Large intestine (tissue), 3 donors: ENCODE measurements at regions not wholly inside any gene's neighbourhood (a gene's known extent, or its start where the extent isn't known, plus 50 kb on each side); places are given as distances from the start of the nearest gene placed in this dataset.

Experiments used
- DNase-seq, 2 donors: peaks; one replicate each; pipeline versions ENCODE4 v3.0.0 to v3.0.0-alpha.2; 2013
- H3K27ac ChIP-seq: one replicate; pipeline ENCODE4 v1.5.1; 2013; ENCODE audit warnings: low read length
- H3K27me3 ChIP-seq: 2 replicates; pipeline ENCODE4 v1.6.1; 2013; ENCODE audit warnings: low read length; ENCODE audit not compliant: control insufficient read depth, insufficient read depth
- H3K36me3 ChIP-seq: 2 replicates; pipeline ENCODE4 v1.6.1; 2013; ENCODE audit warnings: low read length; ENCODE audit not compliant: control insufficient read depth, insufficient read depth
- H3K4me1 ChIP-seq: one replicate; pipeline ENCODE4 v1.6.1; 2013; ENCODE audit warnings: low read length; ENCODE audit not compliant: control insufficient read depth, insufficient read depth
- H3K4me3 ChIP-seq: one replicate; pipeline ENCODE4 v1.5.1; 2013; ENCODE audit warnings: low read length
- H3K9me3 ChIP-seq: one replicate; pipeline ENCODE4 v1.6.1; 2013; ENCODE audit warnings: mild to moderate bottlenecking, low read depth, low read length, moderate library complexity; ENCODE audit not compliant: control insufficient read depth
- WGBS: methylation state at CpG from one replicate; pipeline ENCODE4 v1.1.5; 2013; ENCODE audit warnings: low lambda C conversion rate; ENCODE audit not compliant: insufficient coverage; 5-methylcytosine and 5-hydroxymethylcytosine counted together

GRCh38 chr20:37598575-37599342, 71.1 kb upstream of the BLCAP start:
- DNase-seq, result no peak
- WGBS, result no CpG with 5 or more reads among the region's 10 CpGs
- H3K9me3 ChIP-seq, result peaks cover 5% of the 10 kb centered on the region
- H3K27ac ChIP-seq, result no peak overlapping the region
- H3K27me3 ChIP-seq, result peaks cover 32% of the 10 kb centered on the region
- no peaks in the 10 kb centered on the region for H3K36me3 ChIP-seq
- no peak overlapping the region for H3K4me3 ChIP-seq
- no peaks in the 10 kb centered on the region for H3K4me1 ChIP-seq

DNA sequence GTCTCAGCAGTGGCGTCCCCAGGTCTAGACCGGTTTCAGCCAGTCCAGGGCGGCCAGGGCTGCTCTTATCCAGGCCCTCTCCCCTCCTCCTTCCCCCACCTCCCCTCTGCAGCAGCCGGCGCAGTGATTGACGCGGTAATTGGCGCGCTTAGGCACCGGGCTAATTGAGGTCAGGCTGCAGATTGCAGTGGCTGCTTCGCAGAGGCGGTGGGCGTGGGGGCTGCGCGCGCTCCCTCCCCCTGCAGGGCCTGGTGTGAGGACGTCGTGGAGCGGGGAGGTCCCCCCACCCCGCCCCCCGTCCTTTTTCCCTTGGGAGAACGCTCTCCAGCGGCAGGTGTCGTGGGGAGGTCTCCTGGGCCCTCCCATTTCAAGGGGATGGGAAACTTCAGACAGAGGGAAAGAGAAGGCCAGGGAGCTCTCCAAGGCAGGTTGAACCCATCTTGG, 70.4 kb upstream of the BLCAP start:
- Histone ChIP-seq H3K27me3 (peaks cover 32% of the 10 kb centered on the region), H3K27ac (no peak overlapping the region), H3K4me3 (no peak overlapping the region), H3K9me3 (peaks cover 5% of the 10 kb centered on the region), H3K4me1 (no peaks in the 10 kb centered on the region), H3K36me3 (no peaks in the 10 kb centered on the region)
- DNase-seq, result no peak
- no CpG with 5 or more reads among the region's 24 CpGs for WGBS

DNA sequence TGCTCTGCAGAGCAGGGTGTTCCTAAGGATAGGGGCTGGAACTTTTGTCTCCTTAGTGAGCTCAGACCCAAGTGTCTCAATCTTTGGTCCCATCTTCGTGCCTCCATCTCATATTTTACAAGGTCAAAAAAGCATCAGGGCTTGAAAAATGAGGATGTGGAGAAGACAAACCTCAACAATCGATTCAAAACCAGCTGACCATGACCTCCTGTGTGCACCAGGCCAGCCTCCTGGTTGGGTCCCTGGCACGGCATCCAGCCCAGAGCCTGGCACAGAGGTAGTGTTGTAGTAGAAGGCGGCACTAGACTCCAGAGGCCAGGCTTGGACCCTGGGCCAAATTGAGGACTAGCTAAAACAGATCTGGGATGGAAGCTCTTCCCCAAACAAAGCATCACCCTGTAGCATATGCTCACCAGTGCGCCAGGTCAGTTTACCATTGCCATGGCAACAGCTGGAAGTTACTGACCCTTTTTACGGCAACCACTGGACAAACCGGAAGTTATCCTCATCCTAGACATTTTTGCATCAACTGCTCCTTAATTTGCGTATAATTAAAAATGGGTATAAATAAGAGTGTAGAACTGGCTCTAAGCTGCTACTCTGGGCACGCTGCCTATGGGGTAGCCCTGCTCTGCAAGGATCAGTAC, 69.3 kb upstream of the BLCAP start:
- no peak overlapping the region for H3K27ac ChIP-seq
- peaks cover 5% of the 10 kb centered on the region for H3K9me3 ChIP-seq
- no peaks in the 10 kb centered on the region for H3K36me3 ChIP-seq
- peaks cover 32% of the 10 kb centered on the region for H3K27me3 ChIP-seq
- no peaks in the 10 kb centered on the region for H3K4me1 ChIP-seq
- no peak for DNase-seq
- no CpG with 5 or more reads among the region's 9 CpGs for WGBS
- no peak overlapping the region for H3K4me3 ChIP-seq

GRCh38 chr20:37596168-37596567, 68.5 kb upstream of the BLCAP start:
- DNase-seq, result no peak
- Histone ChIP-seq H3K4me1 (no peaks in the 10 kb centered on the region), H3K27ac (no peak overlapping the region), H3K36me3 (no peaks in the 10 kb centered on the region), H3K9me3 (peaks cover 5% of the 10 kb centered on the region), H3K27me3 (peaks cover 32% of the 10 kb centered on the region), H3K4me3 (no peak overlapping the region)
- WGBS, result no CpG with 5 or more reads among the region's 5 CpGs

- no CpG with 5 or more reads among the region's 4 CpGs for WGBS
Measured at GRCh38 chr20:37593710-37594109, 66.0 kb upstream of the BLCAP start.

DNA sequence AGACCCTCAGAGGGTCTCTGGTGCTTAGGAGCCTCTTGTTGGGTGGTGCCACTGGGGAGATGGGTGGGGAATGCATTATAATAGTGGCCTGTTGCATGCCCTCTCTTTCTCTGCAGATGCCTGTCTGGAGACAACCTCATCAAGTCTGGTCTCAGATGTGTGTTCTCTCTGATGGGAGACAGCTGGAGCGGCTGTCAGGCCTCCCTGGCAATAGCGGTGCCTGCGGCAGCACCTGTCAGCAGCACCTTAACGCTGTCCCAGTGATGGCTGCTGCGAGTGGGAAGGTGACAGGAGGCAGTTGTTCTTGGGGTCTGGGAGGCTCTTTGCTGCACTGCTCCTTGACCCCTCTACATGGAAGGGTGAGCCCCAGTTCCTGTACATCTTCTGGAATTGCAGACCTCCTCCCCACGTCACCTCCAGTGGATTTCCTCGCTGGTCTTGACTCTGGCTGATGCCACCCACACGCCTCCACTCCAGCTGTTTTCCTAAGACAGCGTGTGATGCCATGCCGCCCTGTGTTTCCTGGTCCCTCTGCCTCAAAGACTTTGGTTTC, 63.3 kb upstream of the BLCAP start:
- no CpG with 5 or more reads among the region's 10 CpGs for WGBS
- no peaks in the 10 kb centered on the region for H3K36me3 ChIP-seq
- H3K27ac ChIP-seq, result no peak overlapping the region
- peaks cover under 1% of the 10 kb centered on the region for H3K27me3 ChIP-seq
- H3K4me3 ChIP-seq, result no peak overlapping the region
- H3K4me1 ChIP-seq, result no peaks in the 10 kb centered on the region
- no peaks in the 10 kb centered on the region for H3K9me3 ChIP-seq
- DNase-seq, result no peak

More at GRCh38 chr20:37593710-37594109, 66.0 kb upstream of the BLCAP start:
- Histone ChIP-seq H3K4me3 (no peak overlapping the region), H3K27ac (no peak overlapping the region), H3K36me3 (no peaks in the 10 kb centered on the region), H3K4me1 (no peaks in the 10 kb centered on the region), H3K9me3 (peaks cover 5% of the 10 kb centered on the region), H3K27me3 (peaks cover 24% of the 10 kb centered on the region)
- DNase-seq, result no peak

DNA sequence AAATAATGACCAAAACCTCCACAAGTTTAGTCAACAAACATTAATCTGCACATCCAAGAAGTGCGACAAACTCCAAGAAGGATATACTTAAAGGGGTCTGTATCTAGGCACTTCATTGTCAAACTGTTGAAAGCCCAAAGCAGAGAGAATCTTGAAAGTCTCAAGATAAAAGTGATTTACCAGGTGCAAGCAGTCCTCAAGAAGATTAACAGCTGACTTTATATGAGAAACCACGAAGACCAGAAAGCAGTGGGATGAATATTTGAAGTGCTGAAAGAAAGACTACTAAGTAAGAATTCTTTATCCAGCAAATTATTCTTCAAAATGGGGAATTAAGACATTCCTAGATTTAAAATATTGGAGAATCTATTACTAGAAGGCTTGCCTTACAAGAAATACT, 58.4 kb upstream of the BLCAP start:
- 83% methylated on average over 1 of the region's 2 CpGs for WGBS
- no peaks in the 10 kb centered on the region for H3K4me1 ChIP-seq
- H3K9me3 ChIP-seq, result no peaks in the 10 kb centered on the region
- no peak for DNase-seq
- no peak overlapping the region for H3K4me3 ChIP-seq
- H3K27me3 ChIP-seq, result no peaks in the 10 kb centered on the region
- H3K36me3 ChIP-seq, result no peaks in the 10 kb centered on the region
- no peak overlapping the region for H3K27ac ChIP-seq

DNA sequence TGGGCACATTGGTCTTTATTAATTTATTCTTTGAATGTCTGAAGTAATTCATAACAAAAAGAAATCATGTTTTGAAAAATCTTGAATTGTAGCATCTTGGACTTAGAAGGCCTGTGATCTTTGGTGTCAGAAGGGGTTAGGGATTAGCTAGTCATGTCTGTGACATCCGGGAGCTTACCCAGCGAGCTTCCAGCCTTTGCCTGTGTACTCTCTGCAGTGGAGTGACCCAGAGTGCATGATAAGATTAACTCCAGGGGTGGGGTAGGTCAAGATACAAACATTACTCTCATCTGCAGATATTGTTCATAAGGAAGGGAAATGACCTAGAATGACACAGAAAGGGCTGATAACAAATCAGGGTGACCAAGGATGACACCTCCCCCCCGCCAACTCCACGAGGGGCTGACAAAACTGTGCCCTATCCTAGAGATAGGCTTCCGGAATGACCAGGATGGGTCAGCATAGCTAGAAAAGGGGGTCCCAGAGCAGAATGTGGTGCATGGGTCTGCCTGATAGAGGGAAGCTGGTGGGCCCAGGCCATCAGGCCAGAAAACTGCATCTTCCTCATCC, 56.6 kb upstream of the BLCAP start:
- no peaks in the 10 kb centered on the region for H3K27me3 ChIP-seq
- H3K4me1 ChIP-seq, result no peaks in the 10 kb centered on the region
- H3K4me3 ChIP-seq, result no peak overlapping the region
- peak; percentile 63 to 81 for DNase-seq
- no CpG with 5 or more reads among the region's 5 CpGs for WGBS
- H3K27ac ChIP-seq, result no peak overlapping the region
- H3K36me3 ChIP-seq, result no peaks in the 10 kb centered on the region
- no peaks in the 10 kb centered on the region for H3K9me3 ChIP-seq

DNA sequence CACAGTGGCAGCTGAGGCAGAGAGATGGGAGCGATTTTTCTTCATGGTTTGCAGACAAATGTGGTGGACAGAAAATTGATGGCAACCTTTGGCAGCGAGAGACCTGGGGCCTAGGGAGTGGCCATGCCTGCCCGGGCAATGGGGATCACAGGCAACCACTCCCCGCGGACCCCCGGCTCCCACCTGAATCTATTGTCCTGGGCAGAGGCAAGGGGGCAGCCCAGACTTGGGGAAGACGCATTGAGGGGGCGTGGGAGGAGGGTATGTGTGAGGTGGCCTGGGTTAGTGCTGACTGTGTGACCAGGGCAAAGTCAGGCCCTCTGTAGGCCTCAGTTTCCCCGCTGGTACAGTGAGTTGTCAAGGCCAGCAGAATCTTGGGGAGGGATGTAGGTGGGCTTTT, 53.6 kb upstream of the BLCAP start:
- Histone ChIP-seq H3K27ac (no peak overlapping the region), H3K9me3 (no peaks in the 10 kb centered on the region), H3K4me1 (no peaks in the 10 kb centered on the region), H3K4me3 (no peak overlapping the region), H3K36me3 (no peaks in the 10 kb centered on the region), H3K27me3 (no peaks in the 10 kb centered on the region)
- no peak for DNase-seq
- WGBS, result no CpG with 5 or more reads among the region's 9 CpGs

DNA sequence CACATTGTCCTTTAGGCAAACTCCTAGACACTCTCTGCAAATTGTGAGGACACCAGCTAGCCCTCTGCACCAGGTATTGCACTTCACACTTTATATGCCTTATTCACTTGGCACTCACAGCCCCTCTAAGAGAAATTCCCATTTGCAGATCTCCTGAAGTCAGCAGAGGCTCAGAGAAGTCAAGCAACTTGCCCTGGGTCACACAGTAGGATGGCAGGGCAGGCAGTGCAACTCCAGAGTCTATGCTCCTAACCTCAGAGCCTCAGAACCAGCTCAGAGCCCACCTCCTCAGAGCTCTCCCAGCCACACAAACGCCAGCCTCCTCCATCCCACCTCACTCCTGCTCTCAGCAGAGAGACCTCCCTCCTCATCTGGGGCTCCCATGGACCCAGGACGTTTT, 52.4 kb upstream of the BLCAP start:
- Histone ChIP-seq H3K9me3 (no peaks in the 10 kb centered on the region), H3K4me1 (no peaks in the 10 kb centered on the region), H3K4me3 (no peak overlapping the region), H3K27me3 (no peaks in the 10 kb centered on the region), H3K36me3 (no peaks in the 10 kb centered on the region), H3K27ac (no peak overlapping the region)
- no CpG with 5 or more reads among the region's 2 CpGs for WGBS
- no peak for DNase-seq
